HG03103 (cell line): ENCODE measurements at regions not wholly inside any gene's neighbourhood (a gene's known extent, or its start where the extent isn't known, plus 50 kb on each side); places are given as distances from the start of the nearest gene placed in this dataset.

Experiments
- ATAC-seq: cut with Tn5 transposase; IDR thresholded peaks from one replicate; pipeline ENCODE4 v1.9.1; 2021; ENCODE audit warnings: low read depth; ENCODE audit not compliant: unreplicated experiment

- ATAC-seq = no peak
Observed at GRCh38 chr18:51514128-51514527, 316.6 kb upstream of the MEX3C start.

GRCh38 chr18:51516478-51517038 lies 319.1 kb upstream of the MEX3C start:
- ATAC-seq = no peak

DNA sequence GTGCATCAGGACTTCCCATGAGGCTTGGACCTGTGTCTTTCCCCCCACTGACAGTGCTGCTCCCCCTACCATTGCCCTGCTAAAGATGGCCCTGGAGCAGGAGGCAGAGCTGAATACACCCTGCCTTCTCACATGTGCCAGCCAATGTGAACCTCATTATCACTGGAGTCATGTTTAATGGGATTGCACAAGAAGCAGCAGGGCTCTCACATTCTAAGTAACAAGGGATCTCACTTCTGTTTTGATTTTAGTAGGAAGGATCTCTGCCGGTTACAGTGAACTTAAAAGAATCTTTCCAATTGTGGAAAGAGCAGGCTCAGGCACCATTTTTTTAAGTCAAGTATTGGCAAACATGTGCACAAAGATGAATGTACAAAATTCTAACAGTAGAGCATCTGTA lies 322.1 kb upstream of the MEX3C start:
- no peak for ATAC-seq

GRCh38 chr18:51520676-51521180 lies 323.2 kb upstream of the MEX3C start:
- ATAC-seq = no peak

- ATAC-seq = no peak
Observed at GRCh38 chr18:51522338-51522737, 324.9 kb upstream of the MEX3C start.

DNA sequence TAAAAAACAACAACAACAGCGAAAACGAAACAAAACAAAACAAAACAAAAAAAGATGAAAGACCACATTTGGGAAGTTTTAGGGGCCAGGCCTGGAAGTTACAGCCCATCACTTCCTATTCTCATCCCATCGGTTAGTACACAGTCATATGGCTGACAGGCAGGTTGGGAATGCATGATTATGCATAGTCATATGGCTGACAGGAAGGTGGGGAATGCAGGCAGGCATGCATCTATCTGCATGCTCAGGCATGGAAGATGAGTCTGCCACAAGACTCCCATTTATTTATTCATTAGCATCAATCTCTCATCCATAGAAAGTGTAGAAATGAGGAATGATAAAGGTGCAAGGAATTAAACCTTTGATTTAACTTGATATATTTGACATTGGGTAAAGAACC lies 325.3 kb upstream of the MEX3C start:
- no peak for ATAC-seq

DNA sequence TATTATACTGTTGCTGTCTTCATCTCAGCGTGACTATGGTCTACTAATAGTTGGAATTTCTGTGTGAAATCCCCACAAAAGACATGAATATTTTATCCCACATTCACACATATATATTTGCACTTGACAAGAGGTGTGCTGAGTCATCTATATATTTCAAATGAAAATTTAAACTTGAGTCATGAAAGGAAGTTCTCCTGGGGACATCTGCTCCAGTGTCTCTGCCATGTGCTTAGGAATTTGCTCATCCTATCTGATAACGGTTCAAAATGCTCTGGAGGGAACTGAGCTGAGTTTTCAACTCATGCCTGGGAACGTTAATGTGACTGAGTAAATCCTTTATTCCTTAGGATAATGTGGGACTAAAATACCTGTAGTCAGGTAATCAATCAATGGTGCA lies 326.2 kb upstream of the MEX3C start:
- ATAC-seq = no peak

DNA sequence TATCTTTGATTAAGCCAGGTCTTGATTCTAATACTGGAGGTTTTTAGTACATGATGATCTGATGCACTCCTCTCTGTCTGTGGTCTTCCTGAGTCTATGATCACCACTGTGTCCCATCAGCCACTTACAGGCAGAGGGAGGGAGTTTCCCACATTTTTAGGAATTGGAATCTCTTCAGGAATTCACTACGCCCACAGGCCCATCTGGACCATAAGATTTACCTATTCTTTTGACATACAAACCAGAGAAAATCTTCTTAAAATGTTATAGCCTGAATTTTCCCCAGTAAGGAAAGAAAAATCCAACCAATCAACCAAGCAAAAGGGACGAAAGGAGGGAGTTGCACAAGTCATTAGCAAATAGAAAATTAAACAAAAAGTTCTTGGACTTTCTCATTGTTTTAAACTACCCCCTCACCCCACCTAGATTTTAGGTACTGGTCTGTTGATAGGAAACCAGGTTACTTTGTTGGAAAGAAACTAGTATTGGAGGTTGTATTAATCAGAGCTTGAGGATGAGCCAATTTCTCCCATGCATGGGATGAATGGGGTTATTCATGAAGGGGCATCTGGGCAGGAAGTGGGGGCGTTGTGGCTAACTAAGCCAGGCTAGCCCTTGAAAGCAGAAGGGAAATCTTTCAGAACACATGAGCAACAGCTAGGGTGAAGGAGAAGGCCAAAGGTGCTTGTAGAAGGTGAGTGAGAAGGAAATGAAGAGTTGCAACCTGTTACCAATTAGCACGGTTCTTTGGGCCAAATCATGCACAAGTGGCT lies 328.2 kb upstream of the MEX3C start:
- no peak for ATAC-seq

DNA sequence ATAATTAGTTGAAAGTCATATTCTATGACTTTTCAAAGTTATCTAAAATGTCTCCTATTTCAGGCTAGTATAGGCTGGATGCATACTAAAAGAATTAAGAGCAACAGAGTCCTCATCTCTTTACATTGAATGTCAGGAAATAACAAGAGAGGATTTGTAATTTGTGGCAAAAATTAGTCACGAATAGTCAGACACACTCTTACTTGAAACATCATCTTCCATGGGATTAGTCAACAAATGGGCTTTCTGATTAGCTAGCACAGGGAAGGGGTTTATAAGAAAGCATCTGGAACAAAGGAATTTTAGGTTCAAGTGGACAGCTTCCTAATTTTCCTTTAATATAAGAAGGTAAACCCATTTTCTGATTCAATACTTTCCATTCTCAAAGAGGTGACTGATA lies 330.3 kb upstream of the MEX3C start:
- no peak for ATAC-seq

- no peak for ATAC-seq
Observed at GRCh38 chr18:51531501-51531900, 334.0 kb upstream of the MEX3C start.

DNA sequence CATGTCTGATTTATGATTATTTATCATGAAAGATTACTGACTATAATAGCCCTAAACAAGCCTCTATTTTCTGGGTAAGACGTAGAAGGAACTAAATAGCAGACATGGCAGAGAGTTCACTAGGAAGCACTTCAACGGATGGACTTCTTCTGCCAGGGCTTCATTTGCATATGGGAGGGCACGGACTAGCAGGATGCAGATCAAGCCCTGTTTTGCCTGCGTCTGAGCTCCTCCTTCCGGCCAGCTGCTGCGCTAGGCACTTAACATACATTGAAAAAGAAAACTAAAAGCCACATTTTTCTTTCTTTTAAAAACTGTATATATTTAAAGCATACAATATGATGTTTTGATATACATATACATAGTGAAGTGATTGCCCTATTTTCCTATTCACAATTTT lies 340.0 kb upstream of the MEX3C start:
- ATAC-seq = peak; percentile 91

GRCh38 chr18:51540562-51540961 lies 343.1 kb upstream of the MEX3C start:
- no peak for ATAC-seq

- no peak for ATAC-seq
Observed at GRCh38 chr18:51541230-51541629, 343.7 kb upstream of the MEX3C start.

DNA sequence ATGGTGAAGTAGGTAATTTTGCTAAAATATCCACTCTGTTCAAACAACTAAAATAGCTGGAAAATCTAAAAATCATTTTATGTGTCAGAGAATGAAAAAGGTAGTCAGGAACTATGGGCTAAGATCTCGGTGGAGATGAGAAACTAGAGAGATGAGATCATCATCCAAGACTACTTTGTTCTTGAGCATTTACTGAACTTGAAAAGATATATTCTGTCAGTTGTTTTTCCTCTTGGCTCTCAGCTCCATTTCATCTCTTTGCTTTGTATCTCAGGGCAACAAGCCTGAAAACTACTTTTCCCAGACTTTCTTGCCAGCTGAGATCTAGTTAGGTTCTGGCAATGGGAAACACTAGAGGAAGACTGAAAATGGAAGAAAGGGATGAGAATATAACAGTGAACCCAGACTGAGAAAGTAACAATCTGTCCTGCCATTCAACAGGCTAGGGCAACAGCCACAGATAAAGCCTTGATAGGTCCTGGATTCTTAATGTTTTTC lies 346.2 kb upstream of the MEX3C start:
- no peak for ATAC-seq

GRCh38 chr18:51545446-51545845 lies 348.0 kb upstream of the MEX3C start:
- no peak for ATAC-seq

DNA sequence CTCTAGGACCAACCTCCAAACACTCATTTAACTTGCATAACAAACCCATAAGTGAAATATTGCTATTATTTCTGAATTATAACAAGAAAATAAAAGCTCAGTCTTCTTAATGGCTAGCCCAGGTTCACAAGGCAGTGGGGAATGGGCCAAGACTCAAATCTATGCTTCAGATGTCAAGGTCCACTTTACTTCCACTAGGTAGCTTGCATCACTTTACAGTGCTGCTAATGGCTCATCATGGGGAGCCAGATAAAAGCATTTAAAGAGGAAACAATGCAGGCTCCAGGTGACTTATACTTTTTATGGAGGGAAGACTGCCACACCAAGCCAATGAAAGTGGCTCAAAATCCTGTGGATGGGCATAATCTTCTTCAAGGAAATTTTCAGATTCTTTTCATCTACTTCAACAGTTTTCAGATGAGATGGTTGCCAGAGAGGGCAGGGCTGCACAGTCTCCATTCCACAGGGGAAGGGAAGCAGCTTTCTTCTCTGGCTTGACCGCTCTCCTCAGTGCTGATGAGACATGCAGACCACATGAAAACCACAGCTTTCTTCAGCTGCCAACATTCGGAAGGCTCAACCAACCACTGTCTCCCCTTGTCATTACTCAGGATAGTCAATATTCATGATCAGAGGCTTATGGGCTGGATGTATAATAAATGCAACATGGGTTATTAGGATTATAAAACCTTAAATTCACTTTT lies 361.9 kb upstream of the MEX3C start:
- no peak for ATAC-seq

DNA sequence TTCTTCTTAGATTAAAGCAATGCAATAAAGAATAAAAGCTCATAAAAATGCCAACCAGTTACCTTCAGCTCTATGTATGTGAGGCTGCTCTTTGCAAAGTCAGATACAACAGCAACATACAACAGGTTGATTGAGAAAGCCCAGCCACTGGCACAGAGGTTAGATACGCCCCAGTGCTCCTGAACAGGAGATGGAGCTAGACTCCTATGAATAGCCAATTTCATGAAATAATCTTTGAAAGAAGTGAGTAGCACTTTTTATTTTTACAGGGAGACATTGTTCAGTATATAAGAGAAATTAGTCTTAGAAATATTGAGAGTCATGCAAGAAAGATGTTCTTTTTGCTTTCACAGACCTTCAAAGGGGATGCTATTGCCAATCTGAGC lies 362.4 kb upstream of the MEX3C start:
- ATAC-seq = no peak

DNA sequence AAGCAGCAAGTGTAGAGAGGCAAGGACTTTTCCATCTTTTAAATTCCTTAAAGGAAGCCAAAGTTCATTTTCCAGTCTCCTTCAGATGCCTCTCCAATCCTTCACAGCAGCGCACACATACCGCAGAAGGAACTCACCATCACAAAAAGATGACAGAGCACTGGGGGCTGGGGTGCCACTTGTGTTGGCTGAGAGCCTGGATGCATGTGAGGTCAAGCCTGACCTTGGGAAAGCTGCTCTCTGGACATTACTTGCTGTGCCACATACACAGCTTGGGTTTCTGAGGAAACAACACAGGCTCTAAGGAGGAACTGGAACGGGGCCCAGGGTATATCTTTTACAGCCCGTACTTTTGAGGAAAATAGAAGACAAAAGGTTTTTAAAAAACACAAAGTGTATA lies 364.3 kb upstream of the MEX3C start:
- ATAC-seq = no peak

DNA sequence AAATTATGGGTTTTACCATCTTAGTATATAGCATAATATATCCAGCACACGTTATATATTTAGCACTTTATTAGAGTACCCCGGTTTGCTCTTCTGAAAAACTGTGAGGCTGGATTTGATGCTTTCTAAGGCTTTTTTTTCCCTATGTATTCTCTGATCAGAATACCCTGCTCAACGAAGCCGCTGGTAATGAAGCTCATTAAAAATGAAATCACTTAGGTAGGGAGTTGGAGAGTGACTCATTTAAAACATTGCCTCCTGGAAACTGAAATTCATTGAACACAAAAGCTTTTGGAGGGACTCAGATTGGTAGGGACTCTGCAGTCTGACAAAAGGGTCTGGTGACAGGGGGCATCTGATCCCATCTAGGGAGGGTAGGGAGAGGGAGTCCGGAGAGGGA lies 365.4 kb upstream of the MEX3C start:
- no peak for ATAC-seq

DNA sequence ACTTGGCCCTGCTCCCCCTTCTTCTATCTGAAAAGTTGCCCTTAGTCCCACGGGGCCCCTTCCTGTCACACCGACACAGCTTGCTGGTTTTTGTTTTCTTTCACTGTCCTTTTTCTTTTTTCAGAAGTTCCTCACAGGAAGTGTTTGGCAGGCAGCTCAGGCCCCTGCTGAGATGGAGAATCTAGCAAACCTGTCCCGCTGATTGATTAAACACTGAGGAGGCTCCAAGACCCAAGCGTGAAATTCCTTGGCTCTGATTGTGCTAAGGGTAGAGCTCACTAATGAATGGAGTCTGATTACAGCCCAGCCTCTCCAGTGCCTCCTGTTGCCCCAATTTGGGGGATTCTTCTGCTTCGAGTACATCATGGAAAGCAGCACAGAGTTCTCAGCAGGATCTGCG lies 365.9 kb upstream of the MEX3C start:
- no peak for ATAC-seq

DNA sequence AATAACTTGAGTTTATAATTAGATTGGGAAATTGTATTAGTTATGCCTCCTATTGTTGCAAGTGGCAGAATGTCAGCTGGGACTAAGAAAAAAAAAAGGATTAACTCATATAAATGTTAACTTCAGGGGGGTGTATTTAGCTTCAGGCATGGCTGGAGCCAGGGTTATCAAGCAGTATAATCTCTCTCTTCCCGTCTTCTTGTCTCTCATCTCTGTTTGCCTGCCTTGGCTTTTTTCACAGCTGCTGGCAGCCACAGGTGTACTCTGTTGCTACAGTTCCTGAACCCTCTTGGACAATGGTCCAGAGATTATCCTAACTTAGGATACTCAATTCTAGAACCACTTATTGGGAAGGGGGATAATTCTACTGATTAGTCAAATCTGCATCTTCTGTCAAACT lies 370.7 kb upstream of the MEX3C start:
- ATAC-seq = no peak

DNA sequence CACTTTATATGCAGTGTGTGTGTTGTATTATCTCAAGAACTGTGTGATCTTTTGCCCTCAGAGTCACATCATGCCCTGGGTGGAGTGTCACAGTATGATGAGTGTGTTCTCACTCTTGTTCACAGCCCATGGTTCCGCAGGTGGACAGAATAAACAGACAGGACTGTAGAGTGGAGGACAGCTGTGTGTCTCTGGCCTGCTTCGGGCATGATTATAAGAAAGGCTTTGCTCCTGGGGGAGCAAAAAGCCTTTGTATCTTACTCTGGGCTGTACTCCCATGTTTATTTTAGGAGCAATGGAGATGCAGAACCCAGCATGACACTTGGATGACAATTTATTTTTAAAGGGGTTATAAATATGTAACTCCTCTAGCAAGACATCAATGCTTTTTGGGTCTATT lies 371.7 kb upstream of the MEX3C start:
- ATAC-seq = no peak
